GM12891 (cell line): ENCODE measurements at regions not wholly inside any gene's neighbourhood (a gene's known extent, or its start where the extent isn't known, plus 50 kb on each side); places are given as distances from the start of the nearest gene placed in this dataset.

Experiments used
- POLR2A ChIP-seq: IDR thresholded peaks from 2 replicates; pipeline ENCODE4 v1.6.1; 2011; ENCODE audit warnings: low read depth, low read length, control low read depth
- POLR2AphosphoS5 ChIP-seq: IDR thresholded peaks from 2 replicates; pipeline ENCODE4 v1.6.1; 2011; ENCODE audit warnings: low read depth, low read length, control low read depth
- TAF1 ChIP-seq: IDR thresholded peaks from 2 replicates; pipeline ENCODE4 v1.6.1; 2011; ENCODE audit warnings: low read depth, low read length, control low read depth

GRCh38 chr7:10798044-10798443, 175.6 kb upstream of the PHF14 start:
- TF ChIP-seq POLR2AphosphoS5 = no peak
- TF ChIP-seq POLR2A = no peak
- TF ChIP-seq TAF1 = no peak
